ENCODE measurements at regions not wholly inside any gene's neighbourhood (a gene's known extent, or its start where the extent isn't known, plus 50 kb on each side); places are given as distances from the start of the nearest gene placed in this dataset.

- DNase-seq, result peak in 1 of 2 donors; percentile 33
These were observed 153.8 kb downstream of the CEBPB start for GRCh38 chr20:50344232-50345071.

GRCh38 chr20:50345712-50346373 lies 155.2 kb downstream of the CEBPB start:
- DNase-seq, result no peak

DNA sequence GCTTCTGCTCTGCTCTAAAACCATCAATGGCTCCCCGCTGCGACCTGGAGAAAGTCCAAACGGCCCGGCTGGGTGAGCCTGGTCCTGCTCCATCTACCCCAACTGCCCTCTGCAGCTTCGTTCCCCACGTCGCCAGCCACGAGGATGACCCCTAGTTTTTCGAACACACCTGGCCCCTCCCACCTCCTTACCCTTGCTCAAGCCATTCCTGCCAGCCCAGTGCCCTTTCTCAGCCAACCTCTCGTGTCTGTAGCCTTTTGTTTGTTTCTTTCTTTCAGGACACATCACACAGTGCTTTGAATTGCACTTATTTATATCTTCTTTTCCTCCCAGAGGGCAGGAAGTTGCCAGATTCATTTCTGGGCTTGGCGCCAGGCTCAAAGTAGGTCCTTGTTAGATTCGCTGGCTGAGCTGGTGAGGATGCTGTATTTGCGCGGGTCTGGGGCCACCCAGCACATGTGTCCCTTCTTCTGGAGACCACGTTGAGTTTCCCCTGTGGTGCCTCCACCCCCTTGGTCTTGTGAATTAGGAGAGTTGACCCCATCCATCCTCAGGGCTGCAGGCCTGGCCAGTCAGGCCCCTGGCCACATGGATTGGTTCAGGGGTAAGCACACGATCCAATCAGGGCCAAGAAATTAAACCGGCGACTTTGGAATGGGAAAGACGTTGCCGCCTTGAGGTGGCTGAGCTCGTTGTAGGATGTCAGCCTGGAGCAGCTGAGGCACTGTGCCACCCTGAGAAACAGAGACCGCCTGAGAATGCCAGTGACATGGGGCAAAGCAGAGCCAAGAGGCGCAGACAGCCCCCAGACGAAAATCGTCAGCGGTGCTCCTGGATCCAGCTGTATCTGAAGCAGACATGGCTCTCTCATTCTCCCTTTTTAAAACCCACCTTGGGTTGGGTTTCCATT lies 156.0 kb downstream of the CEBPB start:
- DNase-seq, result peak; percentile 46 to 49

- DNase-seq, result no peak
These were observed 156.8 kb downstream of the CEBPB start for GRCh38 chr20:50347284-50348063.

DNA sequence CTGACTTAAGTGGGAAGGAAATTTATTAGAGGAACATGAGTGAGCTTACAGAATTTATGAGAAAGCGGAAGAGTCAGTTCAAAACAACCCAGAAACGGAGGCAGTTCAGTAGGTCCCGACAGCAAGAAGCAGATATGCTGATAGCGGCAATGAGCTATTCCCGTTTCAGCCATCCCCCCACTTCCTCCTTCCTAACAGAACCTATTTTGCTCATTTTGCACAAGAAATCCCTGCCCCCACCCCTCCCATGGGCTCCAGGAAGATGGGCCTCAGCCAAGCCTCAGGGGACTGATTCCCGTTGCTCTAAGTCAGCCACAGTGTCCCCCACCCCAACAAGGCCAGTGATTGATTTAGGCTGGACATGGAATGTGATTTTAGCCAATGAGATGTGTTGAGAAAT lies 157.5 kb downstream of the CEBPB start:
- peak; percentile 83 to 92 for DNase-seq

DNA sequence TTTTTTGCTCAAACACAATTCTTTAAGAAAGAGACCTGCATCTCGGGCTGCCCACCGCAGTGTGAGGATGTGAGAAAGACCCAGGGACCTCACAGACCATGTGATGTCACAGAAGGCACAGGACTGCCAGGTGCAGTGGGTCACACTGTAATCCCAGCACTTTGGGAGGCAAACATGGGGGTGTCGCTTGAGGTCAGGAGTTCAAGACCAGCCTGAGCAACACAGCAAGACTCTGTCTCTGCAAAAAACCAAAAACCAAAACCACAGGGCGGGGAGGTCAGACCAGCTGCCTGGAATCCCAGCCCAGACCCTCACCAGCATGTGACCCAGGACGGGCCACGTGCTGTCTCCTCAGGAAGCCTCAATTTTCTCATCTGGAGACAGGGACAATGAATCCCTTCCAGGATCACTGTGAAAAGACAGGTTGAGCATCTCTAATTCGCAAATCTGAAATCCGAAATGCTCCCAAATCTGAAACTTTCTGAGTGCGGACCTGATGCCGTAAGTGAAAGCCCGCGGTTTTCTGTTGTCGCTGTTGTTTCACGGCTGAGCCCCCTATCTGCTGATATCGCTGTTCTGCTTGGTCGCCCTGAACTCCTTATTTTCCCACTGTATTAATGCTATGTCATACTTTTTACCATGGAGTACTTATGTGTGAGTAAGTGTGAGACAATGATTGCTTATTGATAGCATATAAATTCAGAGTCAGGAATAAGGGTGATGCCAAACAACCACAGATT lies 159.5 kb upstream of the PTPN1 start:
- no peak for DNase-seq

GRCh38 chr20:50351541-50351940 lies 158.6 kb upstream of the PTPN1 start:
- DNase-seq, result no peak

DNA sequence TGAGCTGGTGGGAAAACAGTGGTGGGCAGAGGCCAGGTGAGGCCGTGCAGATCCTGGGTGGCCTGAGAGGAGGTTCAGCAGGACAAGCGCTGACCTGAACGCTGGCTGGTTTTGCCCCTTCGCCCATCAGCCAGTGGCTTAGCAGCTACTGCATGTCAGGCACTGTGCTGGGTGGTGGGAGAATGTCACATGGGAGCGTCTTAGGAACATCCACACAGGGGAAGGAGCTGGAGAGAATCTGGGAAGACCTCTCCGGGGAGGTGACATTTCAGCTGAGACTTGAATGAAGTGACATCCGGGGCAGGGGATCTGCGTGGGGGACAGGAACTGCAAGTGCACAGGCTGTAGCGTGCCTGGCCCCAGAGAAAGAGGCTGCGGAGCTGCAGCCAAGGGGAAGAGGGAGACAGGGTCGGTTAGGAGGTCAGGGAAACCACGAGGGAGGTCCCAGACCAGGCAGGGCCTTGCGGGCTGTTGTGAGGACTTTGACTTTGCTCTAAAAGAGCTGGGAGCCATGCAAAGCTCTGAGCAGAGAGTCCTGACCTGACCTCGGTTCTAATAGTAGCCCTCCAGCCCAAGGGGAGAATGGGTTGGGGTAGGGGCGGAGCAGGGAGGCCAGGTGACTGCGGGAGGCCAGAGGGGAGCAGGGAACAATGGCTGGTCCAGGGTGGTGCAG lies 156.8 kb upstream of the PTPN1 start:
- DNase-seq, result peak; percentile 14 to 58

- no peak for DNase-seq
These were observed 155.2 kb upstream of the PTPN1 start for GRCh38 chr20:50354721-50355589.

DNA sequence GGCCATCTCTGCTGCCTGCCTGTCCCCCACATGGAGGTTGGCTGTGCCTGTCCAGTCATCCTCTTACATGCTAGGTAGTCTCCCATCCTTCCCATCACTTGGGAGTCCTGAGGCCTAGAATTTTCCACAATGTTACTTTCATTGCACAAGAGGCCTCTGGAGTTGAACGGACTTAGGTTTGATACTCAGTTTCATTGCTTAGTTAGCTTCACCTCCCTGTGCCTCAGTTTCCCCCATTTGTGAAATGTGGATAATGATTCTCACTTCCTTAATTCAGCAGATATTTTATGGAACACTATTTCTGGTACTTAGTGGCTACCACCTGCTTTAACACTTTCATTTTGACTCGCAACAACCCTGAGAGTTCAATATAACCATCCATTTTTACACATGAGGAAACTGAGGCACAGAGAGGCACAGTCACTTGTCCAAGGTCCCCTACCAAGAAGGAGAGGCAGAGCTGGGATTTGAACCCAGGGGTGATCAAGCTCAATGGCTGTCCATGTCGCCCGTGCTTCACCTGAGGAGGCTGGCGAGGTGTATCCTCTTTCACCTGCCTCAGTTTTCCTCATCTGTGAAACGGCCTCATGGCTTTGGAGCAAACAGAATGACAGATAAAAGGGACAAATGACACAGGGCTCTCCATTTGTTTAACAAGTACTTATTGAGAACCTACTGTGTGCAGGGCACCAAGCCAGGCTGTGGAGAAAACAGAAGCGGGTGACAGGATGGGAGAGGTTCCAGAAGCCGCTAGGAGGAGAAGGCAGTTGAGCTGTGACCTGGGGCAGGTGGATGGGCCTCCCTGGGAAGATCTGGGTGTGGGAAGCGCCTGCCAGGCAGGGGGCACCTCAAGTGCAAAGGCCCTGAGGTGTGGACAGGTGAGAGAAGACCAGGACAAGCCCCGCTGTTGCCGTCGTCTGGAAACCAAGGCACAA lies 154.3 kb upstream of the PTPN1 start:
- DNase-seq, result no peak

DNA sequence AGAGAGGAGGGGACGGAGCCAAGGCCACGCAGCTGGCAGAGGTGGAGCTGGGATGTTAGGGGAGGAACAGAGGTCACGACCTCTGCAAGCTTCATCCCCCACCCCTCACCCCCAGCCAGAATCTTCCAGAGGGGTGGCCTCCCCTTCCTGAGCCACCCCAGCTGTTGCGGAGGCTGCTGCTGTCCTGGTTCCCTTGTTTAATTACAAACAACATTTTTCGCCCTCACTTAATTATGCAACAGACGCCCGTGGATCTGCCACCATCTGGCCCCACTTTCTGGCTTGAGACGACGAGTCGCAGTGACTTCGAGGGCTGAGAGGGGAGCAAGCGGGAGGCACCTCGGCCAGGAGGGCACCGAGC lies 153.7 kb upstream of the PTPN1 start:
- DNase-seq, result no peak

DNA sequence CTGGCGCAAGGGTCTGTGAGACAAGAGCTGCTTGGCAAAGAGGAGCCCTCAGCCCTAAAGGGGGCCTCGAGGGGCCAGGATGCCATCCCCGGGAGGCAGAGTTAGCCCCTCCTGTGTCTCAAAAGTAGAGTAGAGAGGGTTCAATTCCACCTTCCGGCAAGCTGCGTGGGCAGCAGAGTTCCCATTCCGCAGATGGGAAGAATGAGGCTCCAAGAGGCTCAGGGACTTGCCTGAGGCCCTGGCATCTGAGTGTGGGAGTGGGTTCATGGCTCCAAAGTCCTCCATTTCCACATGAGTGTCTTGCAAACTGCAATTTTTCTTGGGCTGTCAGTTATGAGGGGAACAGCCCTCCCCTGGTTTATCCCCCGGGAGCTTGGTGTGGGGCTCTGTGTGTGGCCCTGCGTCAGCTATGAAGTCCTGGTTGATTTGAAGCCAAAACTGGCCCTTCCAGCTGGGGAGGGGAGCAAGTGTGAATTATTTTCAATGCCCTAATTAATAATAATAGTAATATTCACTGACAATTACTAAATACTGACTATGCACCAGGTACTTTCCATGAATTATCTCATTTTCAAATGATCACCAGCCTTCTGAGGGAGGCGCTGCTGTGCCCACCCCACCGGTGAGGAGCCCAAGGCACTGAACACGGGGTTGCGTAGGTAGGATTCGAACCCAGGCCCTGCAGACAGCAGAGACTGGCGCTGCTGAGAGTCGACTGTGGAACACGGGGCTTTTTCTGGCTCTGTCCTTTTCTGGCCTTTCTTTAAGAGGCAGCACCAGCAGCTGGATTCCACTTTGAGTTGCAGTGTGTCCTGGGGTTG lies 153.0 kb upstream of the PTPN1 start:
- DNase-seq, result no peak

GRCh38 chr20:50357783-50358161 lies 152.4 kb upstream of the PTPN1 start:
- DNase-seq, result no peak

DNA sequence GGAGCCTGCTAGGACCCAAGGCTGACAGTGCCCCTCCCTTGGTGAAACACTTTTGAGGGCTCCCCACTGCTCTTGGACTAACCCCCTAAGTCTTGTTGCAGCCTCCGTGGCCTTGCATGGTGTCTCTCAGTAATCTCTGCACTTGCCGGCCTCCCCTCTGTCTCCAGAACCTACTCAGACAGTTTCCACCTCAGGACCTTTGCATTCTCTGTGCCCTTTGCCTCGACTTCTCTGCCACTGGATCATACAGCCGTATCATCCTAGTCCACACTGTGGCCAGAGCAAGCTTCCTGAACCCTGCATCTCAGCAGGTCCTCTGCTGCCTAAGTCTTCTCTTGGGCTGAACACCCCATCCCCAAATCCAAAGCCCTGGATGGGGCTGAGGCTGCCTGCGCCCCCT lies 152.0 kb upstream of the PTPN1 start:
- no peak for DNase-seq

DNA sequence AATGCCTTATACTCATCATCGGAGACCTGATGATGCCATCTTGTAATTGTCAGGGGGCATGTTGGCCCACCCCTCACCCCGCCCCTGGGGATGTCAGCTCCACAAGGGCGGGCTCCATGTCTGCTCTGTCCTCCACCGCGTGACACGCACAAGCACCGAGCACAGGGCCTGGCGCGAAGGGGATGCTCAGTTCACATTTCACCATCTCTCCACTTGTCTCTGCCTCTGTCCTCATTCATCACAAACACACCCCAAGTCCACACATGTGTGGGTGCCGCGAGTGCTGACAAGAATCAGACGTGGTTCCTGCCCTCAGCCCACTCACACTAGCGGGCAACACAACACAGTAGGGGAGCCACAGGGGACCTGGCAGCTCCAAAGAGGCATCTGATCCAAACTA lies 151.2 kb upstream of the PTPN1 start:
- DNase-seq, result peak; percentile 13 to 55

- DNase-seq, result peak in 1 of 2 donors; percentile 37
These were observed 150.5 kb upstream of the PTPN1 start for GRCh38 chr20:50359607-50360217.

- DNase-seq, result no peak
These were observed 149.9 kb upstream of the PTPN1 start for GRCh38 chr20:50360218-50360672.

Measured in inflammatory macrophage (primary cell).